ENCODE measurements at regions not wholly inside any gene's neighbourhood (a gene's known extent, or its start where the extent isn't known, plus 50 kb on each side); places are given as distances from the start of the nearest gene placed in this dataset.

- TF ChIP-seq CTCF (optimal IDR thresholded peaks at IDR 0.05 in 1 of 3, IDR thresholded peaks at IDR 0.05 in 1 of 3, conservative IDR thresholded peaks at IDR 0.05 in 1 of 3; ENCODE audit: extremely low read depth in 1 of 3, insufficient read depth in 2 of 3, low read length in 3 of 3) (no peak), EZH2 (IDR thresholded peaks at IDR 0.05; ENCODE audit: low read length) (no peak)
Measured at GRCh38 chr3:77976079-77976478, 936.2 kb downstream of the ROBO2 start.

Measured in keratinocyte (primary cell).